NCI-H1417 (cell line): ENCODE measurements at regions not wholly inside any gene's neighbourhood (a gene's known extent, or its start where the extent isn't known, plus 50 kb on each side); places are given as distances from the start of the nearest gene placed in this dataset.
A peak's percentile ranks its signal among the peaks of the same experiment; 100 is the strongest.
"Not testable (repeated sequence)": the region's sequence is repeated elsewhere in the genome, so short reads cannot be mapped to it uniquely, and the experiment has no call there.

ENCODE experiments used
- DNase-seq, 3 experiments: peaks; one replicate each; lab custom pipeline; 2025; lab: John Stamatoyannopoulos, UW

- DNase-seq, result not testable (repeated sequence)
Observed at GRCh38 chr10:22467393-22467792, 122.1 kb downstream of the SPAG6 start.

GRCh38 chr10:22468570-22469320, 123.4 kb downstream of the SPAG6 start:
- DNase-seq, result peak in 1 of 3 experiments; percentile 4

DNA sequence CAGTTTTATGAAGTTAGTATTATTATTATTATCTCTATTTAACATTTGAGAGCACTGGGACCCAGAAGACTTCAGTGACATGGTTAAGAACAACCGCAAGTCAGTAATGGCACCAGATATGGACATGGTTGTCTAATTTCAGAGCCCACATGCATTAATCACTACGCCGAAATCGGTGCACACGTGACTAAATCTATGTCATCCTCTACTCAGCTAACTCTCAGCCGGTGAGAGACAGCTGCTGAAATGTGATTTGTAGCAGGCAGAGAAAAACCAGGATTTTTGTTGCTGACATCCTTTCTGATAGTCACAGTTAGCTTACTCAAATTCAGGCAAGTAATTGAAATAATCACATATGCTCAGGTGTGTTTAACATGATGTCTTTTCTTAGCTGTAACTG, 127.7 kb downstream of the SPAG6 start:
- DNase-seq, result no peak

DNA sequence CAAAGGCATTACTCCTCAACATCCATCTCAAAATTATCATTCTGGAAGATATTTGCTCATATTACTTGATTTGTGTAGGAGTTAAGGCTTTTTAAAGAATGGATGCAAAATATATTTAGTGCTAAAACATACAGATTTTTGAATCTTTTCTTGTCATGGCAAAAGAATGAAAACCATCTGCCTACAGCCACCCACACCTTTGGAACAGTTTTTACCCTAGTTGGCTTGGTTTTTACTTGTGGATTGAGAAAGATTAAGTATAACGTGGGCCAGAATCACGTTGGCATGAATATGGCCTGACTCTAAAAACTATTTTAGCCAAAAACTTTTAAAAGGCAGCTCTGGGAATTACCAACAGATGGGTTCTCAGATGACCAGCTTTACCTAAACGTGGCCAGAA, 128.2 kb downstream of the SPAG6 start:
- DNase-seq, result no peak

DNA sequence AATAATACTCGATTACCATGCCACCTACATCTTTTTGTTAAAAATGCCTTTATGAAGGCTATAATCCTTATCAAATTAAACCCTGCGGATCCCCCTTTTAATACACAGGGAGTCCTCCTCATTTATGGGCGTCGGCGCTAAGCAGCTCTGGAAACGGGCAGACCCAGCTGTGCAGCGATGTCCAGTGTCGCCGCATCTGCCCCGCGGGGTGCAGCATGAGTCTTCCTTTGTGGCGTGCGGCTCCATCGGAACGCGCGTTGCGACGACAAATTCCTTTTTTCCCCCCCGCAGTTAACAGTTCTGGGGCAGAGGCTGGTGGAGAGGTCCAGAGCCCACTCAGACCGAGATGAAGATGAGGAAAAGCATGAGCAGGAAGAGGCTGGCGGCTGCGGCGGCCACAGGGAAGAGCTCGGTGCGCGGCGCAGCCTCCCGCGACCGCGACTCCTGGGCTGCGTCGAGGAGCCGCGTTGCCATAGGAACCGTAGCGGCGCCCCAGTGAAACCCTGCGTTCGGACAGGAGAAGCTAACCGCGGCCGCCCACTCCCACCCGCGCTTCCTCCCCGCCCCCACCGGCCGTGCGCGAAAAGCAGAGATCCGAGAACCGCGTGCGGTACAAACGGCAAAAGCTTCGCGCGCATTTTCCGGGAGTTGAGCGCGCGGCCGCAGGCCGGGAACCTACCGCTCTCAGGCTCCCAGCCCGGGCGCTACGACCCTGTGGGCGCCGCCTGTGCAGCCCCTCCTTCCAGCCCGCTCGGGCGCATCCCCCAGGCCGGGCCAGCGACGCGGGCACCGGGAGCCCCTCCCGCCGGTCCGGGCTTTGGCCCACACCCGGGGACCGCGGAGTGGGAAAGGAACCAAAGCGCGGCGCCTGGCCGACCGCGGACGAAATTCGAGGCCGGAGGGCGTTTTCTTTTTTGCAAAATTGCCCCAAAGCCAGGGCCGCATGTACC, 130.6 kb downstream of the SPAG6 start:
- DNase-seq, result peak in 1 of 3 experiments; percentile 38

GRCh38 chr10:22476601-22477321, 131.5 kb downstream of the SPAG6 start:
- DNase-seq, result no peak

GRCh38 chr10:22477334-22478287, 132.3 kb downstream of the SPAG6 start:
- no peak for DNase-seq

GRCh38 chr10:22478555-22479334, 133.4 kb downstream of the SPAG6 start:
- no peak for DNase-seq

DNA sequence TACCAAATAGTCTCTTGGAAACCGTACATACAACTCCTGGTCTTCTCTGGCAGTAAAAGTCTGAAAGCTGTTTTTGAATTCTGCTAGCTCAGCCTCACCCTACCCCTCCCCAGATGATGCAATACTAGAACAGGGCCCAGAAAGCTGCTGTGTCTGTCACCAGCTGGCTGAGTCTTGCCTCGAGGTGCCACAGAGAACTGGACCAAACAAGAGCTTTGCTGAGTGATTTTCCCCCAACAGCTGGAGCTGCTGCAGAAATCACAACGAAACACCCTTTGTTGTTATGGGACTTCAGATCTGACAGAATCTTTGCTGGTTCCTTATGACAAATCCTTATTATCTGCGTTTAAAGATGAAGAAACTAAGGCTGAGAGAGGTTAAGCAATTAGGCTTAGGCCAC, 134.1 kb downstream of the SPAG6 start:
- DNase-seq, result no peak

- no peak for DNase-seq
Observed at GRCh38 chr10:22481106-22481505, 135.8 kb downstream of the SPAG6 start.

GRCh38 chr10:22481687-22482539, 136.6 kb downstream of the SPAG6 start:
- no peak for DNase-seq

DNA sequence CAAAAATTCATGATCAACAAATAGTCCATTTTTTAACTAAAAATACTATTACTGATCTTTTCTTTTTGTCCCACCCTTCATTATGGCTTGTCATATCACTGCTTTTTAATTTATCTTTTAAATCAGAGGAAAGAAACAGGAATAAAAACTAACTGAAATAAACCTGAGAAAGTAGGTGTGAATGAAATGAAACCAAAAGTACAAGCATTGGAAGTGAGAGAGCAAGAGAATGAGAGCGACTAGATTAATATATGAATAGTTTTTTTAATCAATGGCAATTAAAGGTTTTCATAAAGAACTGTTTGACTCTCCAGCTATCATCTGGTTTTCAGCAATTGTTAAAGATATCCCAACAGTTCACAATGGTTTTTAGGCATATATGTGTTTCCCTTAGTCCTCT, 137.8 kb downstream of the SPAG6 start:
- no peak for DNase-seq
